Fibroblast of lung (primary cell): ENCODE measurements at regions not wholly inside any gene's neighbourhood (a gene's known extent, or its start where the extent isn't known, plus 50 kb on each side); places are given as distances from the start of the nearest gene placed in this dataset.

Source experiments
- CTCF ChIP-seq, 2 donors: IDR thresholded peaks in 1 of 2; conservative IDR thresholded peaks in 1 of 2; 1 replicate in 1 of 2; 2 replicates in 1 of 2; pipeline ENCODE4 v1.5.1; 2011 to 2012; ENCODE audit warnings: low read length in 2 of 2, control low read depth in 1 of 2, inconsistent platforms in 1 of 2, low read depth in 1 of 2, mild to moderate bottlenecking in 1 of 2
- EZH2 ChIP-seq: IDR thresholded peaks from 2 replicates; pipeline ENCODE4 v1.5.1; 2012; ENCODE audit warnings: low read length, control low read depth, mild to moderate bottlenecking; ENCODE audit errors: missing control alignments

GRCh38 chr11:10627816-10628215 is 59.4 kb upstream of the LYVE1 start:
- TF ChIP-seq CTCF (conservative IDR thresholded peaks at IDR 0.05 in 1 of 2, IDR thresholded peaks at IDR 0.05 in 1 of 2; ENCODE audit: low read depth in 1 of 2, low read length in 2 of 2) (no peak), EZH2 (no peak)
